IMR-90 (cell line): ENCODE measurements at regions not wholly inside any gene's neighbourhood (a gene's known extent, or its start where the extent isn't known, plus 50 kb on each side); places are given as distances from the start of the nearest gene placed in this dataset.

Experiments used
- ATAC-seq: fragments of 200-7000 bp; cut with Tn5 transposase; 2 replicates; pipeline ENCODE4 v1.9.1; 2020; ENCODE audit warnings: low read depth, mild to moderate bottlenecking, moderate library complexity
- BruUV-seq: library from RNA; stranded (reverse); fragments of 400-500 nt; replicated peaks from 2 replicates; lab custom pipeline; 2021; lab: Mats Ljungman, UMichigan
- CTCF ChIA-PET: fragments of 300-600 bp; formaldehyde crosslinking; extraction: SDS; loops from one replicate; lab custom pipeline; 2021; ENCODE audit warnings: antibody characterized with exemption; lab: Yijun Ruan, JAX
- POLR2A ChIA-PET: fragments of 300-600 bp; sonication (Branson Sonifier 250); formaldehyde crosslinking; loops from one replicate; lab custom pipeline; 2022; ENCODE audit warnings: antibody characterized with exemption; ENCODE audit not compliant: unreplicated experiment; lab: Charles Lee
- DNase-seq: peaks from one replicate; pipeline ENCODE4 v3.0.0; 2013
- H2AFZ ChIP-seq: replicated peaks from 2 replicates; pipeline ENCODE3; 2013; ENCODE audit warnings: low read length, mild to moderate bottlenecking; ENCODE audit not compliant: poor library complexity
- H2AK5ac ChIP-seq: 2 replicates; pipeline ENCODE4 v1.6.1; 2013; ENCODE audit warnings: low read depth, low read length, inconsistent platforms
- H2AK9ac ChIP-seq: replicated peaks from 2 replicates; pipeline ENCODE3; 2013; ENCODE audit warnings: mild to moderate bottlenecking, low read depth, low read length, moderate library complexity; ENCODE audit not compliant: poor library complexity
- H2BK120ac ChIP-seq: 2 replicates; pipeline ENCODE4 v1.6.1; 2013; ENCODE audit warnings: low read depth, low read length, inconsistent platforms
- H2BK15ac ChIP-seq: 3 replicates; pipeline ENCODE4 v1.6.1; 2013; ENCODE audit warnings: low read depth, low read length, inconsistent platforms
- H2BK20ac ChIP-seq: 2 replicates; pipeline ENCODE4 v1.6.1; 2013; ENCODE audit warnings: low read depth, mild to moderate bottlenecking, inconsistent platforms, low read length, moderate library complexity
- H2BK5ac ChIP-seq: 2 replicates; pipeline ENCODE4 v1.6.1; 2013; ENCODE audit warnings: mild to moderate bottlenecking, low read depth, low read length, inconsistent platforms; ENCODE audit not compliant: poor library complexity, severe bottlenecking
- H3K14ac ChIP-seq: replicated peaks from 2 replicates; pipeline ENCODE4 v1.6.1; 2013; ENCODE audit warnings: low read depth, low read length, inconsistent platforms
- H3K18ac ChIP-seq: 2 replicates; pipeline ENCODE4 v1.6.1; 2013; ENCODE audit warnings: low read depth, low read length, control low read depth
- H3K23ac ChIP-seq: 2 replicates; pipeline ENCODE4 v1.6.1; 2013; ENCODE audit warnings: low read depth, low read length, inconsistent platforms
- H3K27ac ChIP-seq: 2 replicates; pipeline ENCODE4 v1.5.1; 2013; ENCODE audit warnings: mild to moderate bottlenecking, control low read depth, low read length; ENCODE audit not compliant: insufficient read depth
- H3K27me3 ChIP-seq: 2 replicates; pipeline ENCODE4 v1.6.1; 2013; ENCODE audit warnings: low read length; ENCODE audit not compliant: control insufficient read depth, insufficient read depth
- H3K36me3 ChIP-seq: 2 replicates; pipeline ENCODE4 v1.6.1; 2013; ENCODE audit warnings: low read length, mixed read lengths; ENCODE audit not compliant: control insufficient read depth, insufficient read depth
- H3K4ac ChIP-seq: 2 replicates; pipeline ENCODE4 v1.6.1; 2013; ENCODE audit warnings: low read depth, low read length, inconsistent platforms
- H3K4me1 ChIP-seq: 2 replicates; pipeline ENCODE4 v1.6.1; 2013; ENCODE audit warnings: low read length, mixed read lengths; ENCODE audit not compliant: control insufficient read depth, insufficient read depth
- H3K4me2 ChIP-seq: 2 replicates; pipeline ENCODE4 v1.6.1; 2013; ENCODE audit warnings: low read depth, mild to moderate bottlenecking, control low read depth, low read length, moderate library complexity
- H3K4me3 ChIP-seq: 2 replicates; pipeline ENCODE4 v1.5.1; 2013; ENCODE audit warnings: low read depth, mild to moderate bottlenecking, control low read depth, low read length, moderate library complexity; ENCODE audit not compliant: insufficient read depth
- H3K56ac ChIP-seq: 2 replicates; pipeline ENCODE4 v1.6.1; 2013; ENCODE audit warnings: low read length, inconsistent platforms; ENCODE audit not compliant: insufficient read depth; ENCODE audit errors: extremely low read depth
- H3K79me1 ChIP-seq, 2 experiments: 2 replicates each; pipeline ENCODE4 v1.6.1; 2013; ENCODE audit warnings: low read length in 2 of 2, inconsistent platforms in 1 of 2, low read depth in 1 of 2
- H3K9ac ChIP-seq: 2 replicates; pipeline ENCODE4 v1.6.1; 2013; ENCODE audit warnings: low read depth, low read length, control low read depth
- H3K9me1 ChIP-seq: 2 replicates; pipeline ENCODE4 v1.6.1; 2013; ENCODE audit warnings: low read length, inconsistent platforms; ENCODE audit not compliant: insufficient read depth
- H3K9me3 ChIP-seq: 2 replicates; pipeline ENCODE4 v1.6.1; 2013; ENCODE audit warnings: low read length; ENCODE audit not compliant: control insufficient read depth, insufficient read depth
- H4K20me1 ChIP-seq: 2 replicates; pipeline ENCODE4 v1.6.1; 2013; ENCODE audit warnings: low read length, inconsistent platforms; ENCODE audit not compliant: insufficient read depth
- H4K5ac ChIP-seq: 2 replicates; pipeline ENCODE4 v1.6.1; 2013; ENCODE audit warnings: mild to moderate bottlenecking, low read depth, low read length, control low read depth
- H4K8ac ChIP-seq, 2 experiments: 2 replicates each; pipeline ENCODE4 v1.6.1; 2013; ENCODE audit warnings: low read depth in 2 of 2, low read length in 2 of 2, control low read depth in 1 of 2, inconsistent platforms in 1 of 2
- H4K91ac ChIP-seq: 2 replicates; pipeline ENCODE4 v1.6.1; 2013; ENCODE audit warnings: low read depth, low read length, inconsistent platforms; ENCODE audit not compliant: insufficient read depth
- BHLHE40 ChIP-seq: fragments of 150-350 bp; IDR thresholded peaks from 2 replicates; pipeline ENCODE4 v1.6.1; 2016; ENCODE audit warnings: mild to moderate bottlenecking, low read depth, low read length
- ELK1 ChIP-seq: fragments of 150-350 bp; IDR thresholded peaks from 2 replicates; pipeline ENCODE4 v1.6.1; 2016; ENCODE audit warnings: low read depth, mild to moderate bottlenecking, low read length, moderate library complexity, borderline replicate concordance
- MAFK ChIP-seq: IDR thresholded peaks from 2 replicates; pipeline ENCODE4 v1.6.1; 2012; ENCODE audit warnings: low read depth, low read length, improper control_type of control experiment
- WGBS, 2 experiments: methylation state at CpG; one replicate each; pipeline versions ENCODE4 v1.1.5 to v1.1.7; 2013; ENCODE audit warnings: missing lambda C conversion rate in 2 of 2; ENCODE audit not compliant: insufficient read length in 1 of 2; ENCODE audit errors: extremely low coverage in 2 of 2; 5-methylcytosine and 5-hydroxymethylcytosine counted together
- dilution Hi-C: fragments of 300-500 bp; cut with HindIII; formaldehyde crosslinking; loops from one replicate; pipeline ENCODE4 v1.14.3; 2018; ENCODE audit warnings: low sequenced_read_pairs; ENCODE audit not compliant: unreplicated experiment
- in situ Hi-C: fragments of 300-500 bp; cut with MboI; formaldehyde crosslinking; loops from 3 replicates; pipeline ENCODE4 v1.14.3; 2019; ENCODE audit warnings: low sequenced_read_pairs, inconsistent platforms, mixed read lengths
- intact Hi-C: fragments of 100-400 bp; cut with micrococcal nuclease; formaldehyde crosslinking; loops from 2 replicates; pipeline ENCODE4 v1.10.0; 2022

DNA sequence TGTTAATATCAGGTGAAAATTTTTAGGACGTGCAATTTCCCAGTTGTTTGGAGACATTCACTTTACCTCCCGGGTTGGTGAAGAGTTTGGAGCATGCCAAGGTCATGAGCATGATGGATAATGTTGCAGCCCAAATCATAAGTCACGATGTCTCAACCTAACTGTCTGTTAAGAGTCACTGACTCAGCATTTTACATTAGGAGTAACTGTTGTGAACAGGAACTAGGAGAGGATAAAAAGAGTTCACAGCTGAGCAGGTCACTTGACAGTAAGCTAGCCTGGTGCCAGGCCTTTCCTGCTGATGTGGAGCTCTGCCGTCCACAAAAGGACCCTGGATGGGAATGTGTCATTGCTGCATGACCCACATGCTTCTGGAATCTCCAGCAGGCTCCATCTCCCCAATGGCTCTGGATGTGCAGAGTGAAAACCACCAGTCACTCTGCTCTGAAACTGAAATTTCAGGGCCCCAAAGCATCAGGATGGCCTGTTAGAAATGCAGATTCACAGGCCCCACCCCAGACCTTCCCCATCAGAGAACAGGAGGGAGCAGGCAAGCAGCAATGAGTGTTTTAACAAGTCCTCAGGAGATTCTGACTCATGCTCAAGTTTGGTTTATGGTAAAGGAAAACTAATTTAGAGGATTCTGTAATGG, 371.6 kb upstream of the MAF start:
- H3K4me2 ChIP-seq: no peak overlapping the region
- no peak overlapping the region for H3K27ac ChIP-seq
- H4K8ac ChIP-seq: no peak overlapping the region
- ATAC-seq: no peak
- no peak overlapping the region for H2BK5ac ChIP-seq
- H3K4me3 ChIP-seq: no peak overlapping the region
- no peak for DNase-seq
- no peak overlapping the region for H3K4ac ChIP-seq
- intact Hi-C loops: no loop called here
- peaks cover 2% of the 10 kb centered on the region for H3K9me3 ChIP-seq
- no peak overlapping the region for H4K91ac ChIP-seq
- no peak overlapping the region for H3K23ac ChIP-seq
- in situ Hi-C loops: no loop called here
- ChIA-PET CTCF (no interaction called here), POLR2A (no interaction called here)
- H2AK9ac ChIP-seq: no peak overlapping the region
- H4K20me1 ChIP-seq: no peaks in the 10 kb centered on the region
- H2AFZ ChIP-seq: no peak overlapping the region
- no peak overlapping the region for H4K5ac ChIP-seq
- H3K18ac ChIP-seq: no peak overlapping the region
- H2BK15ac ChIP-seq: no peak overlapping the region
- H3K79me1 ChIP-seq: no peaks in the 10 kb centered on the region
- no peaks in the 10 kb centered on the region for H3K4me1 ChIP-seq
- no peak overlapping the region for H2AK5ac ChIP-seq
- dilution Hi-C loops: no loop called here
- H2BK20ac ChIP-seq: no peak overlapping the region
- no peak overlapping the region for H2BK120ac ChIP-seq
- BruUV-seq: no TSS peak
- no peaks in the 10 kb centered on the region for H3K27me3 ChIP-seq
- H3K56ac ChIP-seq: no peak overlapping the region
- TF ChIP-seq MAFK (peak; percentile 77), ELK1 (no peak), BHLHE40 (no peak)
- no peak overlapping the region for H3K14ac ChIP-seq
- no peaks in the 10 kb centered on the region for H3K9me1 ChIP-seq
- no peaks in the 10 kb centered on the region for H3K36me3 ChIP-seq
- WGBS, 2 experiments: no CpG with 5 or more reads among the region's 4 CpGs
- H3K9ac ChIP-seq: no peak overlapping the region
